Liver (tissue), 7 donors: ENCODE measurements at regions not wholly inside any gene's neighbourhood (a gene's known extent, or its start where the extent isn't known, plus 50 kb on each side); places are given as distances from the start of the nearest gene placed in this dataset.

Experiments
- DNase-seq: peaks from one replicate; pipeline ENCODE4 v3.0.0-alpha.2; 2017; ENCODE audit warnings: low spot score
- H3K27ac ChIP-seq, 2 donors: one replicate each; pipeline ENCODE4 v1.7.0; 2013; ENCODE audit warnings: inconsistent platforms in 2 of 2, low read length in 2 of 2, control low read depth in 1 of 2, low read depth in 1 of 2, mild to moderate bottlenecking in 1 of 2
- H3K27me3 ChIP-seq, 4 donors: one replicate each; pipeline versions ENCODE4 v1.6.1 to v1.7.0; 2013; ENCODE audit warnings: low read length in 3 of 4, inconsistent platforms in 1 of 4, mild to moderate bottlenecking in 1 of 4, moderate library complexity in 1 of 4; ENCODE audit not compliant: control insufficient read depth in 4 of 4, insufficient read depth in 4 of 4
- H3K36me3 ChIP-seq, 4 donors: one replicate each; pipeline versions ENCODE4 v1.6.1 to v1.7.0; 2013; ENCODE audit warnings: low read length in 3 of 4, mild to moderate bottlenecking in 3 of 4, low read depth in 1 of 4, moderate library complexity in 1 of 4; ENCODE audit not compliant: control insufficient read depth in 4 of 4, insufficient read depth in 3 of 4
- H3K4me1 ChIP-seq, 4 donors: one replicate each; pipeline versions ENCODE4 v1.6.1 to v1.7.0; 2013; ENCODE audit warnings: low read length in 3 of 4, mild to moderate bottlenecking in 3 of 4, moderate library complexity in 1 of 4; ENCODE audit not compliant: control insufficient read depth in 4 of 4, insufficient read depth in 4 of 4
- H3K4me3 ChIP-seq, 3 donors: one replicate each; pipeline versions ENCODE4 v1.6.1 to v1.7.0; 2013; ENCODE audit warnings: low read length in 3 of 3, control low read depth in 1 of 3, low read depth in 1 of 3, mild to moderate bottlenecking in 1 of 3
- H3K9ac ChIP-seq, 2 donors: one replicate each; pipeline ENCODE4 v1.7.0; 2013; ENCODE audit warnings: low read length in 2 of 2, mild to moderate bottlenecking in 2 of 2, moderate library complexity in 2 of 2, control low read depth in 1 of 2, low read depth in 1 of 2
- H3K9me3 ChIP-seq, 4 donors: one replicate each; pipeline versions ENCODE4 v1.6.1 to v1.7.0; 2013; ENCODE audit warnings: low read length in 3 of 4; ENCODE audit not compliant: control insufficient read depth in 4 of 4
- ATF3 ChIP-seq: IDR thresholded peaks from 2 replicates; pipeline ENCODE4 v1.6.1; 2016; ENCODE audit warnings: antibody characterized with exemption
- EGR1 ChIP-seq, 2 donors: IDR thresholded peaks; 2 replicates each; pipeline ENCODE4 v1.6.1; 2016 to 2018; ENCODE audit warnings: antibody characterized with exemption in 2 of 2, low read depth in 2 of 2
- FOXA1 ChIP-seq: IDR thresholded peaks from 2 replicates; pipeline ENCODE4 v1.6.1; 2016; ENCODE audit warnings: antibody characterized with exemption
- FOXA2 ChIP-seq: IDR thresholded peaks from 2 replicates; pipeline ENCODE4 v1.6.1; 2016; ENCODE audit warnings: antibody characterized with exemption
- GABPA ChIP-seq, 2 donors: IDR thresholded peaks in 1 of 2; conservative IDR thresholded peaks in 1 of 2; 2 replicates each; pipeline ENCODE4 v1.6.1; 2016; ENCODE audit warnings: antibody characterized with exemption in 2 of 2, mild to moderate bottlenecking in 1 of 2, moderate library complexity in 1 of 2
- HNF4A ChIP-seq, 2 donors: conservative IDR thresholded peaks; 2 replicates each; pipeline ENCODE4 v1.6.1; 2016; ENCODE audit warnings: antibody characterized with exemption in 2 of 2, mild to moderate bottlenecking in 2 of 2
- HNF4G ChIP-seq: IDR thresholded peaks from 2 replicates; pipeline ENCODE4 v1.6.1; 2016; ENCODE audit warnings: antibody characterized with exemption
- JUND ChIP-seq, 2 donors: IDR thresholded peaks; 2 replicates each; pipeline ENCODE4 v1.6.1; 2016; ENCODE audit warnings: antibody characterized with exemption in 2 of 2
- NR2F2 ChIP-seq: IDR thresholded peaks from 2 replicates; pipeline ENCODE4 v1.6.1; 2016; ENCODE audit warnings: antibody characterized with exemption
- RAD21 ChIP-seq, 2 donors: IDR thresholded peaks; 2 replicates each; pipeline ENCODE4 v1.6.1; 2016; ENCODE audit warnings: antibody characterized with exemption in 2 of 2, mild to moderate bottlenecking in 2 of 2
- RXRA ChIP-seq, 2 donors: IDR thresholded peaks; 2 replicates each; pipeline ENCODE4 v1.6.1; 2017 to 2018; ENCODE audit warnings: antibody characterized with exemption in 2 of 2, mild to moderate bottlenecking in 1 of 2
- SP1 ChIP-seq: IDR thresholded peaks from 2 replicates; pipeline ENCODE4 v1.6.1; 2018; ENCODE audit warnings: antibody characterized with exemption, mild to moderate bottlenecking
- TAF1 ChIP-seq: conservative IDR thresholded peaks from 2 replicates; pipeline ENCODE4 v1.6.1; 2016; ENCODE audit warnings: antibody characterized with exemption, mild to moderate bottlenecking
- YY1 ChIP-seq: IDR thresholded peaks from 2 replicates; pipeline ENCODE4 v1.6.1; 2016; ENCODE audit warnings: antibody characterized with exemption, mild to moderate bottlenecking
- WGBS: extraction: QIAGEN DNeasy Blood & Tissue Kit; methylation state at CpG from one replicate; pipeline ENCODE4 v1.1.7; 2013; 5-methylcytosine and 5-hydroxymethylcytosine counted together
- TF ChIP-seq, protein P1 (sequence below): IDR thresholded peaks from 2 replicates; pipeline ENCODE4 v1.6.1; 2016; ENCODE audit warnings: antibody characterized with exemption, mild to moderate bottlenecking
- TF ChIP-seq, protein P2 (sequence below): IDR thresholded peaks from 2 replicates; pipeline ENCODE4 v1.6.1; 2016; ENCODE audit warnings: antibody characterized with exemption
- TF ChIP-seq, protein P3 (sequence below): IDR thresholded peaks from 2 replicates; pipeline ENCODE4 v1.6.1; 2016; ENCODE audit warnings: antibody characterized with exemption
- donor health status: healthy.
- donor health status: healthy.
- donor health status: healthy.
- donor health status: healthy.

GRCh38 chr10:85319826-85320225 lies 991.4 kb downstream of the CCSER2 start (continued):
- TF ChIP-seq, protein P1, sequence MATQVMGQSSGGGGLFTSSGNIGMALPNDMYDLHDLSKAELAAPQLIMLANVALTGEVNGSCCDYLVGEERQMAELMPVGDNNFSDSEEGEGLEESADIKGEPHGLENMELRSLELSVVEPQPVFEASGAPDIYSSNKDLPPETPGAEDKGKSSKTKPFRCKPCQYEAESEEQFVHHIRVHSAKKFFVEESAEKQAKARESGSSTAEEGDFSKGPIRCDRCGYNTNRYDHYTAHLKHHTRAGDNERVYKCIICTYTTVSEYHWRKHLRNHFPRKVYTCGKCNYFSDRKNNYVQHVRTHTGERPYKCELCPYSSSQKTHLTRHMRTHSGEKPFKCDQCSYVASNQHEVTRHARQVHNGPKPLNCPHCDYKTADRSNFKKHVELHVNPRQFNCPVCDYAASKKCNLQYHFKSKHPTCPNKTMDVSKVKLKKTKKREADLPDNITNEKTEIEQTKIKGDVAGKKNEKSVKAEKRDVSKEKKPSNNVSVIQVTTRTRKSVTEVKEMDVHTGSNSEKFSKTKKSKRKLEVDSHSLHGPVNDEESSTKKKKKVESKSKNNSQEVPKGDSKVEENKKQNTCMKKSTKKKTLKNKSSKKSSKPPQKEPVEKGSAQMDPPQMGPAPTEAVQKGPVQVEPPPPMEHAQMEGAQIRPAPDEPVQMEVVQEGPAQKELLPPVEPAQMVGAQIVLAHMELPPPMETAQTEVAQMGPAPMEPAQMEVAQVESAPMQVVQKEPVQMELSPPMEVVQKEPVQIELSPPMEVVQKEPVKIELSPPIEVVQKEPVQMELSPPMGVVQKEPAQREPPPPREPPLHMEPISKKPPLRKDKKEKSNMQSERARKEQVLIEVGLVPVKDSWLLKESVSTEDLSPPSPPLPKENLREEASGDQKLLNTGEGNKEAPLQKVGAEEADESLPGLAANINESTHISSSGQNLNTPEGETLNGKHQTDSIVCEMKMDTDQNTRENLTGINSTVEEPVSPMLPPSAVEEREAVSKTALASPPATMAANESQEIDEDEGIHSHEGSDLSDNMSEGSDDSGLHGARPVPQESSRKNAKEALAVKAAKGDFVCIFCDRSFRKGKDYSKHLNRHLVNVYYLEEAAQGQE = no peak
- TF ChIP-seq GABPA (IDR thresholded peaks at IDR 0.05 in 1 of 2, conservative IDR thresholded peaks at IDR 0.05 in 1 of 2) = no peak
- no peak for TF ChIP-seq NR2F2
- TF ChIP-seq HNF4A (conservative IDR thresholded peaks at IDR 0.05) = no peak
- TF ChIP-seq YY1 = no peak
- TF ChIP-seq SP1 = no peak
- TF ChIP-seq, protein P2, sequence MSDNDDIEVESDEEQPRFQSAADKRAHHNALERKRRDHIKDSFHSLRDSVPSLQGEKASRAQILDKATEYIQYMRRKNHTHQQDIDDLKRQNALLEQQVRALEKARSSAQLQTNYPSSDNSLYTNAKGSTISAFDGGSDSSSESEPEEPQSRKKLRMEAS = no peak

DNA sequence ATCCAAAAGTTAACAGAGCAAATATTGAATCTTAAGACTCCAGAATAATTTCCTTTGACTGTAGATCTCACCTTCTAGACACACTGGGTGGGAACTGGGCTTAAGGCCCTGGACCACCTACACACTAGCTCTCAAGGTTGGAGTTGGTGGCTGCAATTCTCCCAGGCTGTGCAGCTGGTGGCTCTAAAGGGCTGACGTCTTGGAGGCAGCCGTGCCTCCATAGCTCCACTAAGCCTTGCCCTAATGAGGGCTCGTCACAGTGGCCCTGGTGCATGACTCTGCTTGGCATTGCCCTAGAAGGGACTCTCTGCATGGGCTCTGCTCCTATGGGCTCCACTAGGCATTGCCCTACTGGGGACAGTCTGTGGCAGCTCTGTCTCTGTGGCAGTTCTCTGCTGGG lies 1005.2 kb downstream of the CCSER2 start:
- H3K27me3 ChIP-seq = no peaks in the 10 kb centered on the region
- H3K36me3 ChIP-seq = no peaks in the 10 kb centered on the region
- DNase-seq = no peak
- peaks cover 0 to 6% (median 2%) of the 10 kb centered on the region in 4 donors for H3K9me3 ChIP-seq
- H3K27ac ChIP-seq = no peak overlapping the region
- no peaks in the 10 kb centered on the region for H3K4me1 ChIP-seq
- TF ChIP-seq FOXA1 = no peak
- no peak for TF ChIP-seq RAD21 (IDR thresholded peaks at IDR 0.05)
- TF ChIP-seq ATF3 = no peak
- TF ChIP-seq JUND (IDR thresholded peaks at IDR 0.05) = no peak
- TF ChIP-seq HNF4G = no peak
- no peak for TF ChIP-seq EGR1 (IDR thresholded peaks at IDR 0.05; ENCODE audit: low read depth in 2 of 2)
- no peak for TF ChIP-seq RXRA (IDR thresholded peaks at IDR 0.05)
- TF ChIP-seq, protein P1 = no peak
- TF ChIP-seq GABPA (IDR thresholded peaks at IDR 0.05 in 1 of 2, conservative IDR thresholded peaks at IDR 0.05 in 1 of 2) = no peak
- no peak for TF ChIP-seq TAF1
- TF ChIP-seq, protein P2 = no peak
- TF ChIP-seq, protein P3, sequence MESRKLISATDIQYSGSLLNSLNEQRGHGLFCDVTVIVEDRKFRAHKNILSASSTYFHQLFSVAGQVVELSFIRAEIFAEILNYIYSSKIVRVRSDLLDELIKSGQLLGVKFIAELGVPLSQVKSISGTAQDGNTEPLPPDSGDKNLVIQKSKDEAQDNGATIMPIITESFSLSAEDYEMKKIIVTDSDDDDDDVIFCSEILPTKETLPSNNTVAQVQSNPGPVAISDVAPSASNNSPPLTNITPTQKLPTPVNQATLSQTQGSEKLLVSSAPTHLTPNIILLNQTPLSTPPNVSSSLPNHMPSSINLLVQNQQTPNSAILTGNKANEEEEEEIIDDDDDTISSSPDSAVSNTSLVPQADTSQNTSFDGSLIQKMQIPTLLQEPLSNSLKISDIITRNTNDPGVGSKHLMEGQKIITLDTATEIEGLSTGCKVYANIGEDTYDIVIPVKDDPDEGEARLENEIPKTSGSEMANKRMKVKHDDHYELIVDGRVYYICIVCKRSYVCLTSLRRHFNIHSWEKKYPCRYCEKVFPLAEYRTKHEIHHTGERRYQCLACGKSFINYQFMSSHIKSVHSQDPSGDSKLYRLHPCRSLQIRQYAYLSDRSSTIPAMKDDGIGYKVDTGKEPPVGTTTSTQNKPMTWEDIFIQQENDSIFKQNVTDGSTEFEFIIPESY = no peak
- TF ChIP-seq FOXA2 = no peak
- no peak for TF ChIP-seq NR2F2
- no peak for TF ChIP-seq SP1
- no peak overlapping the region for H3K9ac ChIP-seq
- no peak overlapping the region for H3K4me3 ChIP-seq
- 89% methylated on average over 3 of the region's 3 CpGs for WGBS
